ENCODE measurements at regions not wholly inside any gene's neighbourhood (a gene's known extent, or its start where the extent isn't known, plus 50 kb on each side); places are given as distances from the start of the nearest gene placed in this dataset.

- FAIRE-seq (no peak), DNase-seq (ENCODE audit: low read depth, low spot score) (no peak)
- Histone ChIP-seq H3K79me2 (ENCODE audit: control insufficient read depth, insufficient read depth, low read length) (no peaks in the 10 kb centered on the region), H3K36me3 (ENCODE audit: control insufficient read depth in 2 of 2, extremely low read depth in 1 of 2, insufficient read depth in 2 of 2, low read length in 2 of 2) (no peaks in the 10 kb centered on the region), H4K20me1 (replicated peaks; ENCODE audit: control insufficient read depth, extremely low read depth, insufficient read depth, low read length) (no peaks in the 10 kb centered on the region), H3K27me3 (ENCODE audit: control insufficient read depth in 2 of 2, insufficient read depth in 2 of 2, low read length in 2 of 2) (no peaks in the 10 kb centered on the region), H3K27ac (ENCODE audit: insufficient read depth, low read depth, low read length) (no peak overlapping the region), H3K9me1 (replicated peaks; ENCODE audit: control insufficient read depth, extremely low read depth, insufficient read depth, low read length) (no peaks in the 10 kb centered on the region), H3K9me3 (replicated peaks; ENCODE audit: control insufficient read depth, insufficient read depth, low read length) (no peaks in the 10 kb centered on the region), H3K4me2 (ENCODE audit: insufficient read depth, low read length) (no peak overlapping the region), H2AFZ (ENCODE audit: low read depth, low read length) (no peak overlapping the region), H3K4me3 (replicated peaks in 1 of 3; ENCODE audit: insufficient read depth in 1 of 3, low read depth in 1 of 3, low read length in 3 of 3) (no peak overlapping the region), H3K9ac (replicated peaks; ENCODE audit: extremely low read depth, insufficient read depth, low read length) (no peak overlapping the region), H3K4me1 (ENCODE audit: control insufficient read depth, extremely low read depth, insufficient read depth, low read length) (no peaks in the 10 kb centered on the region)
- TF ChIP-seq JUN (IDR thresholded peaks at IDR 0.05; ENCODE audit: borderline replicate concordance, insufficient read depth, insufficient read length, low read depth) = no peak
- BruUV-seq (replicated peaks) = no TSS peak
- POLR2A ChIA-PET = no interaction called here
- dilution Hi-C loops (cut with MboI; ENCODE audit: extremely low pct_ligation_motif_present, low sequenced_read_pairs) = no loop called here
- intact Hi-C loops (cut with micrococcal nuclease) = no loop called here
- CTCF ChIA-PET = no interaction called here
These were observed 1392.3 kb upstream of the CDH9 start for GRCh38 chr5:28430565-28431178.

DNA sequence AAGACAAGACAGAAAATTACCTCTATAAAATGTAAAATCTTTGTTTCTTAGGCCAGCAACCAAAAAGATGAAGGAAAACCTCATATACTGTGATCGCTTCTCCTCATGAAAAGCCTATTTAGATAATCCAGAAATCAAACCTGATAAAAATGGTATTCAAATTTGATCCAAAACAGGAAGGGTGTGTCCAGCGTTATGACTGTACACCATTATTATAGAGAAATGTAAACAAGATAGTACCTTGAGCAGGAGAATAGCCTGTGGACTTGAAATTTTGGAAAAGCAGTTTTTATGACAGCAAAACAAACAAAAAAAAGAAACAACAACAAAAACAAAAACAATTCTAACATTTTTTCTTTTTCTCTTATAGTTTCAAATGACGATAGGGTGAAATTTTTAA is 1382.8 kb upstream of the CDH9 start:
- H3K27ac ChIP-seq (ENCODE audit: insufficient read depth, low read depth, low read length) = no peak overlapping the region
- H2AFZ ChIP-seq (ENCODE audit: low read depth, low read length) = no peak overlapping the region
- dilution Hi-C loops (cut with MboI; ENCODE audit: extremely low pct_ligation_motif_present, low sequenced_read_pairs) (no loop called here), intact Hi-C loops (cut with micrococcal nuclease) (no loop called here)
- no peaks in the 10 kb centered on the region for H3K79me2 ChIP-seq (ENCODE audit: control insufficient read depth, insufficient read depth, low read length)
- POLR2A ChIA-PET = no interaction called here
- no peaks in the 10 kb centered on the region for H3K9me3 ChIP-seq (replicated peaks; ENCODE audit: control insufficient read depth, insufficient read depth, low read length)
- FAIRE-seq (no peak), DNase-seq (ENCODE audit: low read depth, low spot score) (no peak)
- no peak overlapping the region for H3K4me2 ChIP-seq (ENCODE audit: insufficient read depth, low read length)
- H3K4me1 ChIP-seq (ENCODE audit: control insufficient read depth, extremely low read depth, insufficient read depth, low read length) = no peaks in the 10 kb centered on the region
- H4K20me1 ChIP-seq (replicated peaks; ENCODE audit: control insufficient read depth, extremely low read depth, insufficient read depth, low read length) = no peaks in the 10 kb centered on the region
- TF ChIP-seq FOS (IDR thresholded peaks at IDR 0.05; ENCODE audit: borderline replicate concordance, insufficient read depth, low read length) (no peak), EZH2 (IDR thresholded peaks at IDR 0.05; ENCODE audit: borderline replicate concordance, low read depth, low read length, severe bottlenecking) (no peak), POLR2A (IDR thresholded peaks at IDR 0.05; ENCODE audit: low read depth, low read length) (no peak), GATA2 (IDR thresholded peaks at IDR 0.05; ENCODE audit: insufficient read depth, insufficient read length, low read depth, low read length) (no peak), JUN (IDR thresholded peaks at IDR 0.05; ENCODE audit: borderline replicate concordance, insufficient read depth, insufficient read length, low read depth) (no peak), MYC (IDR thresholded peaks at IDR 0.05; ENCODE audit: low read depth, low read length) (no peak), POLR2AphosphoS5 (IDR thresholded peaks at IDR 0.05; ENCODE audit: insufficient read depth, low read depth, low read length) (no peak), MAX (IDR thresholded peaks at IDR 0.05; ENCODE audit: insufficient read depth, insufficient read length) (no peak)
- TF ChIP-seq, protein P1, sequence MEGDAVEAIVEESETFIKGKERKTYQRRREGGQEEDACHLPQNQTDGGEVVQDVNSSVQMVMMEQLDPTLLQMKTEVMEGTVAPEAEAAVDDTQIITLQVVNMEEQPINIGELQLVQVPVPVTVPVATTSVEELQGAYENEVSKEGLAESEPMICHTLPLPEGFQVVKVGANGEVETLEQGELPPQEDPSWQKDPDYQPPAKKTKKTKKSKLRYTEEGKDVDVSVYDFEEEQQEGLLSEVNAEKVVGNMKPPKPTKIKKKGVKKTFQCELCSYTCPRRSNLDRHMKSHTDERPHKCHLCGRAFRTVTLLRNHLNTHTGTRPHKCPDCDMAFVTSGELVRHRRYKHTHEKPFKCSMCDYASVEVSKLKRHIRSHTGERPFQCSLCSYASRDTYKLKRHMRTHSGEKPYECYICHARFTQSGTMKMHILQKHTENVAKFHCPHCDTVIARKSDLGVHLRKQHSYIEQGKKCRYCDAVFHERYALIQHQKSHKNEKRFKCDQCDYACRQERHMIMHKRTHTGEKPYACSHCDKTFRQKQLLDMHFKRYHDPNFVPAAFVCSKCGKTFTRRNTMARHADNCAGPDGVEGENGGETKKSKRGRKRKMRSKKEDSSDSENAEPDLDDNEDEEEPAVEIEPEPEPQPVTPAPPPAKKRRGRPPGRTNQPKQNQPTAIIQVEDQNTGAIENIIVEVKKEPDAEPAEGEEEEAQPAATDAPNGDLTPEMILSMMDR (IDR thresholded peaks at IDR 0.05; ENCODE audit: extremely low read depth in 1 of 2, insufficient read depth in 1 of 2, low read depth in 1 of 2, low read length in 2 of 2) = no peak
- no peaks in the 10 kb centered on the region for H3K36me3 ChIP-seq (ENCODE audit: control insufficient read depth in 2 of 2, extremely low read depth in 1 of 2, insufficient read depth in 2 of 2, low read length in 2 of 2)
- no peak overlapping the region for H3K9ac ChIP-seq (replicated peaks; ENCODE audit: extremely low read depth, insufficient read depth, low read length)
- CTCF ChIA-PET = no interaction called here
- no peaks in the 10 kb centered on the region for H3K27me3 ChIP-seq (ENCODE audit: control insufficient read depth in 2 of 2, insufficient read depth in 2 of 2, low read length in 2 of 2)
- no peaks in the 10 kb centered on the region for H3K9me1 ChIP-seq (replicated peaks; ENCODE audit: control insufficient read depth, extremely low read depth, insufficient read depth, low read length)
- H3K4me3 ChIP-seq (replicated peaks in 1 of 3; ENCODE audit: insufficient read depth in 1 of 3, low read depth in 1 of 3, low read length in 3 of 3) = no peak overlapping the region
- no TSS peak for BruUV-seq (replicated peaks)

All from endothelial cell of umbilical vein (primary cell).